NCI-H1105 treated with DMSO at 0.1 percent for 48 hours (cell line): ENCODE measurements at regions not wholly inside any gene's neighbourhood (a gene's known extent, or its start where the extent isn't known, plus 50 kb on each side); places are given as distances from the start of the nearest gene placed in this dataset.

Experiments used
- DNase-seq: peaks from one replicate; lab custom pipeline; 2025; lab: John Stamatoyannopoulos, UW

- no peak for DNase-seq
Measured at GRCh38 chr10:3850999-3851937, 66.3 kb upstream of the KLF6 start.

- no peak for DNase-seq
Measured at GRCh38 chr10:3848775-3849635, 64.0 kb upstream of the KLF6 start.

DNA sequence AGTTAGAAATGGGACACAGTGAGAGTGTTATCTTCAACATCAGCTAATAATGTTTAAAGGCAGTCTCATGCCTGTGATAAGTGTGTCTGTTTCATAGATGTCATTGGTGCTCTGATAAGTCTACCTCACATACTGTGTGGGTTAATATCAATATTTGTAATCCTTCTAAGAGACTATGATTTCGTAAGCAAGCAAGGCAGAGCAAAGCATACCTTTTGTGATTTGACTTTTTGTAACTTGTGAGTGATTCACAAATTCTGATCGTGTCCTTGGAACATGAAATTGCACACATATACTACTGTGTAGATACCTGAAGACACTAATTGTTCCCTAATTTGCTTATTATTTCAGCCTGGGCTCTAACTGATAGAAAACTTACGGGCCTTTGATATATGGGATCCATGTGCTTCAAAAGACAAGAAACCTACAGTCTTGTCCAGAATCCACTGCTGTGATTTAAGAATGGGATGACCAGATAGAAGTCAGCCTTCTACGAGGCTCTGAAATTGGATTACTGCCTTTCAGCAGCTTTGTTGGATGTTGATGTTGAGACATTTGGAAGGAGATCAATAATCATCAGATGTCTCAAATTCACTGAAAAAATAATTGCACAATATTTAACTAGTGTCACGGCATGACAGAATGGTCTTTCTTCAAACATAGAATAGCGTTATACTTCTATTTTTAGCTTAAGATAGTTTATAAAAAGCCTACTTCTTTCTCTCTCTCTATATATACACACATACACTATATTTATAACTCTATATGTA lies 63.2 kb upstream of the KLF6 start:
- DNase-seq: no peak

- no peak for DNase-seq
Measured at GRCh38 chr10:3846736-3847135, 61.7 kb upstream of the KLF6 start.

DNA sequence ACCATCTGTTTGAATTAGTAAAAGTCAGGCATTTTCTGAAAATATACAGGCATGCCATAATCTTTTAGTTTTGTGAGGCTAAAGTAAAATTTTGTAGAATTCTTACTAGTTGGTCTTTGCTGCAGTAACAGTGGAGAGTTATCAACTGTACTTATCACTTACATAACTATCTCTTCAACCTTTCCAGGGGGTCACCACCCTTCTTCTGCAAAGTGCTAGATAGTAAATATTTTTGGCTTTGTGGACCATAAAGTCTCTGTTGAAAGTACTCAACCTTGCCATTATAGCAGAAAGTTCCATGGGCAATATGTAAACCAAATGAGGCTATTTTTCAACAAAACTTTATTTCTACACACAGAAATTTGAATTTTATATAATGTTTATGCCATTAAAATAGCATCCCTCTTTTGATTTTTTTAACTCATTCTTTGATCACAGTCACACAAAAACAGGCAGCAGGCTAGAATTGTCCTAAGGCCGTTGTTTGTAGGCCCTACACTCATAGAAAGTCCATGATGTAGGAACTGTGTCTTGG lies 59.5 kb upstream of the KLF6 start:
- no peak for DNase-seq

DNA sequence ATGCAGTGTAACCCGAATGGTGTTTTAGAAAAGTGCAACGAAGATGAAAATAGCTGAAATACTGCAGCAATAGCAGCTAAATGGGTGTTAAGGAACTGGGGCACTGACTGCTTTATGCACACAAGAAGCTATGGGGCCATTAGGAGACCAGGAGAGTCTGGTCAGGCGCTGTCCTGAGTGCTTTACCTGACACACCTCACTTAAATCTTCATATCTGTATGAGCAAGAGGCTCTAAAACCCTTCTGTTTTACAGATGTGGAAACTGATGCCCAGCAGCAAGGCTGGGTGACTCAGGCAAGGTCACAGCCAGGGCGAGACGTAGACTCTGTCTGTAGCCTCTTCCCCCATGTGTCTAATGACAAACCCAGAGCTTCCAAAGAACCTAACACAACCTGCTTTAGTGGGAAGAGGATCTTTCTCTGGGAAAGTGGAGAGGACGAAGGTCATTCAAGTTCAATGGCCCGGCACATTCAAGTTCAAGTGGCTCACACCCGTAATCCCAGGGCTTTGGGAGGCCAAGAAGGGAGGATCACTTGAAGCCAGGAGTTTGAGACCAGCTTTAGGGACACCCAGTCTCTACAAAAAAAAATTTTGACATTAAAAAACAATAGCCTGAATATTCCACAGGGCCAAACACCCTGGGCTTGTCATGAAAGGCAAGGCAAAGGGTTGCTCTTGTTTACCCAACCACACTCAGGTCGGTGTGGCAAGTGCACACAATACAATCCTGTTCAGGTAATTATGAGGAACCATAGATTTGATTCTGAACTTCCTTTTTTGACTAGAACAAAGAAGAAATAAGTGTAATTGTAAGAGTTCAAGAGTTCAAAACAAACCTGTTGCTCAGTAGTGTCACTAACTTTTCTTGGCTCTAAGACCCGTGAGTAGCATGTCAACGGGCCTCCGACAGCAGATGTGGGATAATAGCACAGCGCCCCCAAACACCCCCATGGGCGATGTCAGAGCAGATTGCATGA lies 53.7 kb upstream of the KLF6 start:
- DNase-seq: no peak

- DNase-seq: no peak
Measured at GRCh38 chr10:3837647-3838459, 52.8 kb upstream of the KLF6 start.

DNA sequence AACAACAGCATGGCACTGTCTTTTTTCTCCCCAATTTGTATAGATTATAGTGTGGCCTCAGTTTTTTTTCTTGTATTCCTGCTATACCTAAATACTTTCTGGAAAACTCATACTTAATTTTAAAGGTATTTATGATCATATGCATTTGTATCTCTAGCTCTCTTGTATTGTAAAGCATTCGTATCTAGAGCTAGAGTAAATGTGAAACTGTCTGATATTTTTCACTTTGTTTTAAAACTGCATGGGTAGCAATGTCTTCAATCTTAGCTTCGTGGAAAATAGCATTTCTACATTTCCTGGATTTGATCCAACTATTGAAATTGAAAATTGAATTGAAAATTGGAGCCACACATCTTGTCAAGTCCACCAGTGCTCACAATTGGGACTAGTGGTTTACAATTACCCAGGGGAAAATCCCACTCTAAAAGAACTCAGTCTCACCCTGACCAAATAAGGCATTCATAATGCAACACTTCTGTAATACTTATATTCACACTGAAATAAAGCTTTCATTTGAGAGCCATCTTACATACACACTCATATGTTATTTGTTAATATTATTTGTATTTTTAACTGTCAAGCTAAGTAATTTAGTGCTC lies 51.3 kb upstream of the KLF6 start:
- no peak for DNase-seq

DNA sequence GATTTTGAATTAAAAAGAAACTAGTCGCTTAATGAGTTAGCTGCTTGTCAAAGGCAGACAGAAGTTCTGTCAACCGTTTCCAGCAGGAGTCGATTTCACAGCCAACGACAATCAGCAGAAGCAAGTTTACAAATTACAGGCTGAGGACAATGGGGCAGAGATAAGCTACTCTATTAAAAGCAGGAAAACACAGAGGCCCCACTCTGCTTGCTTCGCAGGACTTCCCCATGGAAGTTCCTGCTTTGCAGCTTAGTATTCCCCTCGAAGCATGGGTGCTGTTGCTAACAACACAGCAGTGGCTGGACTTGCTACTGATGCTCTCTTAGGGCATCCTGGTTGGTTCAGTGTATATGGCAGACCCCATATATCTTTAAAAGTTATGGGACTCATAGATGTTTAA lies 50.8 kb upstream of the KLF6 start:
- no peak for DNase-seq

DNA sequence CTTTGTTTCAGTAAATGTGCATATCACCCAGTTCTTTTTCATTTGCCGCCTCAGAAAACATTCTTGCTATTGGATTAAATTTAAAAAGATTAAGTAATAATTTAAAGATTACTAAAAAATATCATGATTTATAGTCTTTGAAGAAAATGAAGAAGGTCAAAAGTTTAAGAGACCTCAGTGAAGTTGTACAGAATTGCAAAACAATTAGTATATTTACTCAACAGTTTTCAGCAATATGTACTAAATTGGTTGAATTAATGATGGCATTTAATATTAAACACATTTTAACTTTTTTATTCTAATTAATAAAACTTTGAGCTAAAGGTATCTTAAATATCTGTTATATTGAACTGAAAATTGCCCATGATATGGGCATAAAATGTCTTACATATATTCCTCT lies 49.9 kb upstream of the KLF6 start:
- no peak for DNase-seq
